Activated B cell treated with CpG ODN at 0.5 μM for 24 hours (primary cell): ENCODE measurements at regions not wholly inside any gene's neighbourhood (a gene's known extent, or its start where the extent isn't known, plus 50 kb on each side); places are given as distances from the start of the nearest gene placed in this dataset.

Source experiments
- ATAC-seq: fragments of 200-7000 bp; cut with Tn5 transposase; one replicate; pipeline ENCODE4 v1.10.0; 2021; ENCODE audit warnings: low read depth, mild to moderate bottlenecking, moderate library complexity
- CTCF ChIA-PET: fragments of 350-600 bp; sonication (Branson Sonifier 250); formaldehyde crosslinking; loops from one replicate; lab custom pipeline; 2021; ENCODE audit warnings: antibody characterized with exemption; lab: Charles Lee
- POLR2A ChIA-PET: fragments of 350-600 bp; sonication (Branson Sonifier 250); formaldehyde crosslinking; loops from one replicate; lab custom pipeline; 2021; ENCODE audit warnings: antibody characterized with exemption; lab: Charles Lee
- DNase-seq: peaks from one replicate; pipeline ENCODE4 v3.0.0; 2022
- H3K27ac Mint-ChIP-seq: one replicate; pipeline ENCODE4 v1.8.0; 2020; ENCODE audit warnings: mixed read lengths
- H3K27me3 Mint-ChIP-seq: one replicate; pipeline ENCODE4 v1.8.0; 2021; ENCODE audit warnings: mixed read lengths
- H3K36me3 Mint-ChIP-seq: one replicate; pipeline ENCODE4 v1.8.0; 2021; ENCODE audit warnings: low read depth, mixed read lengths
- H3K4me1 Mint-ChIP-seq: one replicate; pipeline ENCODE4 v1.8.0; 2021; ENCODE audit warnings: mixed read lengths
- H3K4me3 Mint-ChIP-seq: one replicate; pipeline ENCODE4 v1.8.0; 2020; ENCODE audit warnings: mild to moderate bottlenecking, mixed read lengths
- H3K9me3 Mint-ChIP-seq: one replicate; pipeline ENCODE4 v1.8.0; 2020; ENCODE audit warnings: mixed read lengths
- CTCF ChIP-seq: fragments of 200-600 bp; IDR thresholded peaks from one replicate; pipeline ENCODE4 v1.8.0; 2022; ENCODE audit warnings: antibody characterized with exemption, mild to moderate bottlenecking
- intact Hi-C: fragments of 100-400 bp; cut with micrococcal nuclease; formaldehyde crosslinking; loops from one replicate; pipeline ENCODE4 v1.15.1; 2024

- Mint-ChIP-seq H3K9me3 (no peaks in the 10 kb centered on the region), H3K36me3 (no peaks in the 10 kb centered on the region), H3K27me3 (no peaks in the 10 kb centered on the region), H3K27ac (no peak overlapping the region), H3K4me1 (no peaks in the 10 kb centered on the region), H3K4me3 (no peak overlapping the region)
- CTCF ChIA-PET: no interaction called here
- no peak for TF ChIP-seq CTCF
- DNase-seq: no peak
- no peak for ATAC-seq
- POLR2A ChIA-PET: no interaction called here
- intact Hi-C loops: no loop called here
Observed at GRCh38 chr10:2414039-2414438, 653.3 kb upstream of the PFKP start.

GRCh38 chr10:2410049-2410448 lies 657.3 kb upstream of the PFKP start:
- ATAC-seq (no peak), DNase-seq (no peak)
- intact Hi-C loops: no loop called here
- H3K27ac Mint-ChIP-seq: no peak overlapping the region
- no peaks in the 10 kb centered on the region for H3K36me3 Mint-ChIP-seq
- no peak overlapping the region for H3K4me3 Mint-ChIP-seq
- no peaks in the 10 kb centered on the region for H3K27me3 Mint-ChIP-seq
- H3K4me1 Mint-ChIP-seq: no peaks in the 10 kb centered on the region
- POLR2A ChIA-PET: no interaction called here
- CTCF ChIA-PET: interaction anchor here (1.0 kb wide), 1 partner anchor 9 kb away, joined by 3 read pairs; no protein-coding TSS in a partner anchor
- TF ChIP-seq CTCF: no peak
- no peaks in the 10 kb centered on the region for H3K9me3 Mint-ChIP-seq

GRCh38 chr10:2401459-2401858 lies 664.1 kb upstream of the ADARB2 start:
- Mint-ChIP-seq H3K4me3 (no peak overlapping the region), H3K27me3 (no peaks in the 10 kb centered on the region), H3K36me3 (no peaks in the 10 kb centered on the region), H3K9me3 (no peaks in the 10 kb centered on the region), H3K27ac (no peak overlapping the region), H3K4me1 (no peaks in the 10 kb centered on the region)
- no peak for TF ChIP-seq CTCF
- intact Hi-C loops: no loop called here
- POLR2A ChIA-PET: no interaction called here
- no peak for DNase-seq
- CTCF ChIA-PET: no interaction called here
- no peak for ATAC-seq

DNA sequence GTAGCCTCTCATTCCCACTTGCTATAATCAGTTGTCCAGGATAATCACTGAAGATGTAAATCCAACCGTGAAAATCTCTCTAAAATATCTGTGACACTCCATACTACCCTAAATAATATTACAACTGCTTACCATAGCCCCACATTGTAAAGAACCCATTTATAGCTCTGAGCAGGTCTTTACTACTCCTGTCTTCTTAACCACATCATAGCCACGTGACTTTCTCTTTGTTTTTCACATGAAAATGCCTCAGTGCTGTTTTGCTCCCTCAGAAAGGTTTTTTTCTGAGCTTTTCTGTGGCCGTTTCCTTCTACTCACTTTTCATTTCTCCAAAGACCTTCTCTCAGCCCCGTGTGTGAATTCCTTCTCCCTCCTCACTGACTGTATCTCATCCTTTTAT lies 662.2 kb upstream of the ADARB2 start:
- CTCF ChIA-PET: no interaction called here
- Mint-ChIP-seq H3K27me3 (no peaks in the 10 kb centered on the region), H3K9me3 (no peaks in the 10 kb centered on the region), H3K4me3 (no peak overlapping the region), H3K4me1 (no peaks in the 10 kb centered on the region), H3K36me3 (no peaks in the 10 kb centered on the region), H3K27ac (no peak overlapping the region)
- no peak for DNase-seq
- intact Hi-C loops: no loop called here
- TF ChIP-seq CTCF: no peak
- POLR2A ChIA-PET: interaction anchor here (0.7 kb wide), 1 partner anchor 737 kb away, joined by 3 read pairs; no protein-coding TSS in a partner anchor
- ATAC-seq: no peak

- no peak for ATAC-seq
- Mint-ChIP-seq H3K27ac (no peak overlapping the region), H3K9me3 (no peaks in the 10 kb centered on the region), H3K27me3 (peaks cover 4% of the 10 kb centered on the region), H3K4me1 (no peaks in the 10 kb centered on the region), H3K36me3 (no peaks in the 10 kb centered on the region), H3K4me3 (no peak overlapping the region)
- intact Hi-C loops: no loop called here
- CTCF ChIA-PET: no interaction called here
- POLR2A ChIA-PET: no interaction called here
- DNase-seq: no peak
- no peak for TF ChIP-seq CTCF
Observed at GRCh38 chr10:2392145-2392812, 655.0 kb upstream of the ADARB2 start.
